Transverse colon (tissue), 4 donors: ENCODE measurements at regions not wholly inside any gene's neighbourhood (a gene's known extent, or its start where the extent isn't known, plus 50 kb on each side); places are given as distances from the start of the nearest gene placed in this dataset.

Experiments
- DNase-seq: peaks from one replicate; pipeline ENCODE4 v3.0.0-alpha.2; 2019
- H3K27ac ChIP-seq, 4 donors: fragments of 200-600 bp; sonication (generic); 2 replicates each; pipeline ENCODE4 v1.5.1; 2016 to 2018; ENCODE audit warnings: inconsistent platforms in 4 of 4
- H3K27me3 ChIP-seq: fragments of 200-600 bp; sonication (generic); 2 replicates; pipeline ENCODE4 v1.5.1; 2017; ENCODE audit warnings: inconsistent platforms
- H3K36me3 ChIP-seq, 4 donors: fragments of 200-600 bp; sonication (generic); 2 replicates each; pipeline ENCODE4 v1.5.1; 2017 to 2019; ENCODE audit warnings: inconsistent platforms in 4 of 4
- H3K4me1 ChIP-seq, 4 donors: fragments of 200-600 bp; sonication (generic); 2 replicates each; pipeline ENCODE4 v1.5.1; 2017 to 2020; ENCODE audit warnings: inconsistent platforms in 4 of 4
- H3K4me3 ChIP-seq, 4 donors: fragments of 200-600 bp; sonication (generic); 1 replicate in 1 of 4; 2 replicates in 3 of 4; pipeline versions ENCODE4 v1.5.1 to v1.6.1; 2017 to 2019; ENCODE audit warnings: inconsistent platforms in 4 of 4
- H3K9me3 ChIP-seq, 2 donors: fragments of 200-600 bp; sonication (generic); 2 replicates each; pipeline ENCODE4 v1.5.1; 2017 to 2019; ENCODE audit warnings: inconsistent platforms in 2 of 2
- EP300 ChIP-seq: sonication (generic); formaldehyde crosslinking; IDR thresholded peaks from one replicate; pipeline ENCODE4 v1.6.1; 2017; ENCODE audit warnings: antibody characterized with exemption, low read depth
- POLR2A ChIP-seq: fragments of 450-650 bp; IDR thresholded peaks from one replicate; pipeline ENCODE4 v1.6.1; 2016; ENCODE audit warnings: antibody characterized with exemption, mild to moderate bottlenecking, moderate library complexity
- POLR2AphosphoS5 ChIP-seq, 3 donors: sonication (generic); formaldehyde crosslinking; IDR thresholded peaks; one replicate each; pipeline ENCODE4 v1.6.1; 2016; ENCODE audit warnings: antibody characterized with exemption in 3 of 3
- WGBS, 2 donors: methylation state at CpG; one replicate each; pipeline ENCODE4 v1.1.5; 2018; ENCODE audit warnings: low coverage in 1 of 2; 5-methylcytosine and 5-hydroxymethylcytosine counted together
- in situ Hi-C, 4 donors: fragments of 200-750 bp; cut with MboI; loops; one replicate each; pipeline versions ENCODE4 v1.15.0 to v1.15.1; 2017; ENCODE audit warnings: low sequenced_read_pairs in 3 of 4, low pct_ligation_motif_present in 1 of 4, low pct_unique_long_range_greater_than_20kb in 1 of 4
- intact Hi-C: fragments of 100-400 bp; cut with DNase I; formaldehyde crosslinking; loops from one replicate; pipeline ENCODE4 v1.15.1; 2023; ENCODE audit warnings: low total_unique reads
- TF ChIP-seq, protein P1 (sequence below), 5 experiments: fragments of 200-600 bp in 3 of 5; fragments of 450-650 bp in 2 of 5; sonication (generic) in 3 of 5; IDR thresholded peaks; 1 replicate in 2 of 5; 2 replicates in 3 of 5; pipeline ENCODE4 v1.5.1; 2016 to 2017; ENCODE audit warnings: antibody characterized with exemption in 5 of 5, inconsistent platforms in 3 of 5, mild to moderate bottlenecking in 2 of 5, moderate library complexity in 1 of 5

DNA sequence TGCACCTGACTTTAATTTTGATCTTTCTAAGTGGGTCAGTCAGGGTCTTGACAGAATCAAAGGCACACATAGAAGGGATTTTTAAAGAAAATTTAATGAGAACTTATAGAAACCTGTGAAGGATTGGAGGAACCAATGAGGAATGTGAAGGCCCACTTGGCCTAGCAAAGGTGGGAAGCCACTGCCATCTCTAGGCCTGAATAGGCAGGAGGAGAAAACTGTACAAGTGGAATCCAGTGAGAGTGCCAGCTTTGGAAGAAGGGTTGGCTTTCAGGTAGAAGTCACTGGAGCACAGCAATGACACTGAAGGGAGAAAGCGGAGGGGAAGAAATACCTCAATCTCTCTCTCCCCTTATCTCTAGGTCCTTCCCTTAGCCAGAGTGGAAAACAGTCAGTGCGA is 380.7 kb upstream of the KCNMB2 start:
- H3K4me1 ChIP-seq, result no peaks in the 10 kb centered on the region
- intact Hi-C loops, result no loop called here
- 95% methylated on average over 2 of the region's 2 CpGs; no CpG with 5 or more reads in 1 of the 2 donors for WGBS, 2 donors

DNA sequence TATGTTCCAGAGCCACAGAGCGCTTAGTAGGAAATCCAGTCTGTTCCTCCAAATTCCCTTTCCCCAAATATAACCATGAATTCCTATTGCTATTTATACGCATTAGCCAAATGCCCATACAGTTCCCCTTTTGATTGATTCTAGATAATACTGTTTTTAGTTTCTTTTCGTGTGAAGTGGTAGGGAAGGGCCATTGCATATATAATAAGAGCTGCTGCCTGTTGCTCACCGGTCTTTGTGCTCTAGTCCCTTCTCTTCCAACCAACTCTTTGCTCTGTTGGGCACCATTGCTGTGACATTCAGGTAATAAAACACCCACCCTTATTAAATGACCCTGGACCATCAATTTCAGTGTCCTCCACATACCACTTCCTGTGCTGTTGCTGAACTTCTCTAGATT is 379.9 kb upstream of the KCNMB2 start:
- Histone ChIP-seq H3K27ac (no peak overlapping the region), H3K9me3 (no peaks in the 10 kb centered on the region), H3K4me1 (no peaks in the 10 kb centered on the region), H3K27me3 (no peaks in the 10 kb centered on the region), H3K4me3 (no peak overlapping the region), H3K36me3 (no peaks in the 10 kb centered on the region)
- no peak for DNase-seq
- WGBS, 2 donors, result 58 to 60% methylated on average over 4 of the region's 4 CpGs
- TF ChIP-seq POLR2AphosphoS5 (IDR thresholded peaks at IDR 0.05) (no peak), EP300 (no peak), POLR2A (no peak)
- TF ChIP-seq, protein P1, sequence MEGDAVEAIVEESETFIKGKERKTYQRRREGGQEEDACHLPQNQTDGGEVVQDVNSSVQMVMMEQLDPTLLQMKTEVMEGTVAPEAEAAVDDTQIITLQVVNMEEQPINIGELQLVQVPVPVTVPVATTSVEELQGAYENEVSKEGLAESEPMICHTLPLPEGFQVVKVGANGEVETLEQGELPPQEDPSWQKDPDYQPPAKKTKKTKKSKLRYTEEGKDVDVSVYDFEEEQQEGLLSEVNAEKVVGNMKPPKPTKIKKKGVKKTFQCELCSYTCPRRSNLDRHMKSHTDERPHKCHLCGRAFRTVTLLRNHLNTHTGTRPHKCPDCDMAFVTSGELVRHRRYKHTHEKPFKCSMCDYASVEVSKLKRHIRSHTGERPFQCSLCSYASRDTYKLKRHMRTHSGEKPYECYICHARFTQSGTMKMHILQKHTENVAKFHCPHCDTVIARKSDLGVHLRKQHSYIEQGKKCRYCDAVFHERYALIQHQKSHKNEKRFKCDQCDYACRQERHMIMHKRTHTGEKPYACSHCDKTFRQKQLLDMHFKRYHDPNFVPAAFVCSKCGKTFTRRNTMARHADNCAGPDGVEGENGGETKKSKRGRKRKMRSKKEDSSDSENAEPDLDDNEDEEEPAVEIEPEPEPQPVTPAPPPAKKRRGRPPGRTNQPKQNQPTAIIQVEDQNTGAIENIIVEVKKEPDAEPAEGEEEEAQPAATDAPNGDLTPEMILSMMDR (IDR thresholded peaks at IDR 0.05), result no peak
- intact Hi-C loops (no loop called here), in situ Hi-C loops (no loop called here)

More for the DNA sequence above, 380.7 kb upstream of the KCNMB2 start:
- Histone ChIP-seq H3K9me3 (no peaks in the 10 kb centered on the region), H3K27me3 (no peaks in the 10 kb centered on the region), H3K4me3 (no peak overlapping the region), H3K36me3 (no peaks in the 10 kb centered on the region), H3K27ac (no peak overlapping the region)
- TF ChIP-seq POLR2A (no peak), EP300 (no peak), POLR2AphosphoS5 (IDR thresholded peaks at IDR 0.05) (no peak)
- TF ChIP-seq, protein P1 (IDR thresholded peaks at IDR 0.05), result no peak
- in situ Hi-C loops, result no loop called here
- DNase-seq, result no peak

DNA sequence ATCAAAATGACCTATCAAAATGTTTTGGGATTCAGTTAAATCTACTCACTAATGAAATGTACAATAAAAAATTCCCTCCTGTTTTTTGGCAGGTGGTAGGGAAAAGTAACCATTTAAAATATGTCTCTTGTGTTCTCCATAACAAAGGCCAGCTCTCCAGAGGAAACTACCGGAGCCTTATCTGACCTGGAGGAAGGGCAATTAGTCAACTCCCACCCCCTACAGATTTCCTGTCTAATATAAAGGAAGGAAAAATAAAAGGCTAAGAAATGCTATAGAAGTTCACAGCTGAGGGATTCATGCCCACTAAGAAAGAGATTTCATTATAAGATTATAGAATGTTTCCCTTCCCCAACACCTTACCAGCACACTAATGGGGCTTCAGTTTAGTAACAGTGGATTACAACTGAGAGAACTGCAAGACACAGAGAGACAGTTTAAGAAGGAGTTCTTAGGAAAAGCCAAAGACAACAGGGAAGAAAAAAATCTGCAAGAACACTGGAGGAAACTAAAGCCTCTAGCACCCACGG is 376.5 kb upstream of the KCNMB2 start:
- WGBS, 2 donors, result 69 to 81% methylated on average over 2 of the region's 2 CpGs
- in situ Hi-C loops (no loop called here), intact Hi-C loops (no loop called here)

DNA sequence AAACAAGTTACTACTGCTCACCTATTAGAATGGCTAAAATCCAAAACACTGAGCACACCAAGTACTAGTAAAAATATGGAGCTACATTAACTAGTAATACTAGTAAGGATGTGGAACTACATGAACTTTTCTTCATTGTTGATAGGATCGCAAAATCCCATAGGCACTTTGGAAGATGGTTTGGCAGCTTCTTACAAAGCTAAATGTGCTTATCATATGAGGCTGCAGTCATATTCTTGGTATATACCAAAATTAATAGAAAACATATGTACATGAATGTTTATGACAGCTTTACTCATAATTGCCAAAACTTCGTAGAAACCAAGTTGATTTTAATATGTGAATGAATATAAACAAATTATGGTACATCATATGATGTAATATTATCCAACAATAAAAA is 366.8 kb upstream of the KCNMB2 start:
- H3K4me1 ChIP-seq, result no peaks in the 10 kb centered on the region
- TF ChIP-seq, protein P1 (IDR thresholded peaks at IDR 0.05), result no peak
- no peak for TF ChIP-seq POLR2A
- TF ChIP-seq EP300, result no peak
- TF ChIP-seq POLR2AphosphoS5 (IDR thresholded peaks at IDR 0.05), result no peak
- H3K27me3 ChIP-seq, result no peaks in the 10 kb centered on the region
- no peak overlapping the region for H3K27ac ChIP-seq
- DNase-seq, result no peak
- in situ Hi-C loops, result no loop called here
- intact Hi-C loops, result no loop called here
- no peak overlapping the region for H3K4me3 ChIP-seq
- H3K36me3 ChIP-seq, result no peaks in the 10 kb centered on the region
- H3K9me3 ChIP-seq, result no peaks in the 10 kb centered on the region
- 69 to 75% methylated on average over 2 of the region's 2 CpGs for WGBS, 2 donors

More for the DNA sequence above, 376.5 kb upstream of the KCNMB2 start:
- DNase-seq, result no peak
- Histone ChIP-seq H3K4me1 (no peaks in the 10 kb centered on the region), H3K27ac (no peak overlapping the region), H3K9me3 (no peaks in the 10 kb centered on the region), H3K27me3 (no peaks in the 10 kb centered on the region), H3K4me3 (no peak overlapping the region), H3K36me3 (no peaks in the 10 kb centered on the region)
- TF ChIP-seq EP300 (no peak), POLR2A (no peak), POLR2AphosphoS5 (IDR thresholded peaks at IDR 0.05) (no peak)
- TF ChIP-seq, protein P1 (IDR thresholded peaks at IDR 0.05), result no peak
